OCI-LY3 (cell line): ENCODE measurements at regions not wholly inside any gene's neighbourhood (a gene's known extent, or its start where the extent isn't known, plus 50 kb on each side); places are given as distances from the start of the nearest gene placed in this dataset.

ENCODE experiments used
- H2AFZ ChIP-seq: fragments of 200-600, 300-600 bp; shearing (Covaris generic); 2 replicates; pipeline ENCODE4 v1.6.0; 2014; ENCODE audit warnings: antibody characterized with exemption, low read depth, low read length
- H3K27ac ChIP-seq: fragments of 200-600, 300-600 bp; sonication (generic); 2 replicates; pipeline ENCODE4 v1.5.1; 2014; ENCODE audit warnings: mild to moderate bottlenecking, low read length, moderate library complexity, mixed read lengths
- H3K27me3 ChIP-seq: fragments of 200-600, 300-600 bp; sonication (generic); 2 replicates; pipeline ENCODE4 v1.6.1; 2014; ENCODE audit warnings: low read depth, low read length, mixed read lengths
- H3K36me3 ChIP-seq: fragments of 200-600, 300-600 bp; sonication (generic); replicated peaks from 2 replicates; pipeline ENCODE3; 2014; ENCODE audit warnings: low read depth, low read length, mixed read lengths
- H3K4me1 ChIP-seq: fragments of 300-600, 200-600 bp; sonication (generic); 2 replicates; pipeline ENCODE4 v1.6.1; 2014; ENCODE audit warnings: low read length, mixed read lengths
- H3K4me2 ChIP-seq: fragments of 200-600, 300-600 bp; sonication (generic); 2 replicates; pipeline ENCODE4 v1.6.1; 2014; ENCODE audit warnings: low read length, mixed read lengths
- H3K4me3 ChIP-seq: fragments of 300-600, 200-600 bp; sonication (generic); 2 replicates; pipeline ENCODE4 v1.5.1; 2014; ENCODE audit warnings: antibody characterized with exemption, mild to moderate bottlenecking, low read length, moderate library complexity
- H3K79me2 ChIP-seq: fragments of 300-600, 200-600 bp; shearing (Covaris generic); 2 replicates; pipeline ENCODE4 v1.6.1; 2014; ENCODE audit warnings: mild to moderate bottlenecking, low read length, mixed read lengths
- H3K9ac ChIP-seq: fragments of 300-600, 200-600 bp; shearing (Covaris generic); 2 replicates; pipeline ENCODE4 v1.6.0; 2014; ENCODE audit warnings: mild to moderate bottlenecking, low read length, moderate library complexity
- H3K9me3 ChIP-seq: fragments of 200-600, 300-600 bp; shearing (Covaris generic); 2 replicates; pipeline ENCODE4 v1.6.1; 2014; ENCODE audit warnings: low read length, mixed read lengths; ENCODE audit not compliant: insufficient read depth
- H4K20me1 ChIP-seq: fragments of 200-600, 300-600 bp; sonication (generic); 2 replicates; pipeline ENCODE4 v1.6.1; 2016; ENCODE audit warnings: low read length, mixed read lengths; ENCODE audit not compliant: insufficient read depth
- EZH2phosphoT487 ChIP-seq: fragments of 200-600 bp; shearing (Covaris generic); IDR thresholded peaks from 2 replicates; pipeline ENCODE4 v1.6.1; 2018; ENCODE audit warnings: antibody characterized with exemption, mixed run types, low read depth
- TF ChIP-seq, protein P1 (sequence below): fragments of 200-600, 300-600 bp; sonication (generic); IDR thresholded peaks from 2 replicates; pipeline ENCODE4 v1.5.1; 2014; ENCODE audit warnings: antibody characterized with exemption, low read length, low read depth

DNA sequence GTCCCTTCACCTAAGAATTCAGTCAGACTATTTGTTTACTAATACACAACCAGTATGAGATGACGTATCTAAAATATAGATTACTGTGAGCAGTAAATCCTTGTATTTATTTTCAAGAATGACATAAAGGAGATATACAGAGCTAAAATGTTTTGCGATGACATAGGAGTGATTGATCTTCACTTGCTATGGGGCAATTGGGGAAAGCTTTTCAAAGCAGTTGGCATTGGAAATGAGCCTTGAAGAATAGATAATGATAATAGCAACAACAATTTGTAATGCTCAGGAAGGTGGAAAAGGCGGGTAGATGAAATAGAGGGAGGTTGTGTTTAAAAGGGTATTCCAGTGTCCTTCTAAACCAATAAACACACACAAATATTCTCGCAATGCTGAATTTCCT, 623.7 kb downstream of the CDH8 start:
- TF ChIP-seq EZH2phosphoT487, result no peak
- TF ChIP-seq, protein P1, sequence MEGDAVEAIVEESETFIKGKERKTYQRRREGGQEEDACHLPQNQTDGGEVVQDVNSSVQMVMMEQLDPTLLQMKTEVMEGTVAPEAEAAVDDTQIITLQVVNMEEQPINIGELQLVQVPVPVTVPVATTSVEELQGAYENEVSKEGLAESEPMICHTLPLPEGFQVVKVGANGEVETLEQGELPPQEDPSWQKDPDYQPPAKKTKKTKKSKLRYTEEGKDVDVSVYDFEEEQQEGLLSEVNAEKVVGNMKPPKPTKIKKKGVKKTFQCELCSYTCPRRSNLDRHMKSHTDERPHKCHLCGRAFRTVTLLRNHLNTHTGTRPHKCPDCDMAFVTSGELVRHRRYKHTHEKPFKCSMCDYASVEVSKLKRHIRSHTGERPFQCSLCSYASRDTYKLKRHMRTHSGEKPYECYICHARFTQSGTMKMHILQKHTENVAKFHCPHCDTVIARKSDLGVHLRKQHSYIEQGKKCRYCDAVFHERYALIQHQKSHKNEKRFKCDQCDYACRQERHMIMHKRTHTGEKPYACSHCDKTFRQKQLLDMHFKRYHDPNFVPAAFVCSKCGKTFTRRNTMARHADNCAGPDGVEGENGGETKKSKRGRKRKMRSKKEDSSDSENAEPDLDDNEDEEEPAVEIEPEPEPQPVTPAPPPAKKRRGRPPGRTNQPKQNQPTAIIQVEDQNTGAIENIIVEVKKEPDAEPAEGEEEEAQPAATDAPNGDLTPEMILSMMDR, result no peak
- Histone ChIP-seq H2AFZ (no peak overlapping the region), H3K4me3 (no peak overlapping the region), H3K79me2 (no peaks in the 10 kb centered on the region), H4K20me1 (no peaks in the 10 kb centered on the region), H3K9me3 (no peaks in the 10 kb centered on the region), H3K4me2 (no peak overlapping the region), H3K36me3 (no peaks in the 10 kb centered on the region), H3K4me1 (no peaks in the 10 kb centered on the region), H3K27me3 (no peaks in the 10 kb centered on the region), H3K9ac (no peak overlapping the region), H3K27ac (no peak overlapping the region)

DNA sequence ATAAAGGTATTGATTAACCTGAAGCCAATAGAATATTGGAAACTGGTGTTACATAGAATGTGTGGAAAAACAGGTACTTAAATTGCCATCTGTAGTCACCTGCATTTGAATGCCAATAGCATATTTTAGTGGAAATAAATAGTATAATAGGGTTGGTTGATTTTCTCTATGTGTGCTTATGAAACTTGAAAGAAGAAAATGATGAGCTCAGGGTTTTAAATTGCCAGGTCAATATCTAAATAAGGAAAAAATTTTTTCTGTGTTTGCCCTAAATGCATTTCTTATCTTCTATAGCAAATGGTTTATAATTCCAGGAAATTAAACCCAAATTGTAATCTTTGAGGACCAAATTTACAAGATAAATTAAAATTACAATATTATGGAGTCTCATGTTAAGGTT, 626.6 kb downstream of the CDH8 start:
- no peak overlapping the region for H3K9ac ChIP-seq
- no peak overlapping the region for H2AFZ ChIP-seq
- H3K4me2 ChIP-seq, result no peak overlapping the region
- no peaks in the 10 kb centered on the region for H3K27me3 ChIP-seq
- no peaks in the 10 kb centered on the region for H3K36me3 ChIP-seq
- H3K9me3 ChIP-seq, result no peaks in the 10 kb centered on the region
- no peak overlapping the region for H3K27ac ChIP-seq
- no peak overlapping the region for H3K4me3 ChIP-seq
- H4K20me1 ChIP-seq, result no peaks in the 10 kb centered on the region
- H3K4me1 ChIP-seq, result no peaks in the 10 kb centered on the region
- H3K79me2 ChIP-seq, result no peaks in the 10 kb centered on the region
- no peak for TF ChIP-seq EZH2phosphoT487
- TF ChIP-seq, protein P1, result no peak

DNA sequence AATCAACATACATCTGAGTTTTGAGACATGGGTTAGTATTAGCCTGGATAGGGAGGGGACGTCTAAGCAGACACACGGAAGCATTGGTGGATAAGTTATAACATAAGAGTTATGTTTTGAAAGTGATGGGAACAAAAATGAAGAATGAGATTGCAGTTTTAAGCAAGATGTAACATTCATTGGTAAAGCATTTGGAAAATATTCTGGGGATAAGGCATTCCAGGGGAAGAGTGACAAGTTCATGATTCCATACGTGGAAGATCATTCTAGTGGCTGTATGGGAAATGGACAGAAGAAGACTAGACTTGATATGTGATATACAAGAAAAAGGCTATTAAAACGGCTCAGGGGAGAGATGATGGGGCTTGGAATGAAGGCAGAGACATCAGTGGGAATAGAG, 632.9 kb downstream of the CDH8 start:
- Histone ChIP-seq H3K9me3 (no peaks in the 10 kb centered on the region), H3K4me2 (no peak overlapping the region)

DNA sequence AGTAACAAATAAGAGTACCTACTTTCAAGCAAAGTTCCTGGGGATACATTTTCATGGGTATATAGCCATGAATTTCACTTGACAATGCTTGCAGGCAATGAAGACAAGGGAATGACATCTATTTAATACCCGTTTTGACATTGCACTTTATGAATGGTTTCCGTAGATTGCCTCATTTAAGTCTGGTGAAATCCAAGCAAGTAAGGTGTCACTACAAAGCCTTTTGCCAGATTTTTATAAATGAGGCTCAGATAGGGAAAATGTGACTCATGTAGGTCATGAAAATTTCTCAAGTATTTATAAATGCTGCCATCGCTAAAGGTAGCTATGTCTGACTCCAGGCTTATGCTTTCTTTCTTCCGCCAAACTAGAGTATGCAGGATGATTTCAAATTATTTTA, 644.3 kb downstream of the CDH8 start:
- Histone ChIP-seq H3K9me3 (no peaks in the 10 kb centered on the region), H2AFZ (no peak overlapping the region)

More for the DNA sequence above, 632.9 kb downstream of the CDH8 start:
- Histone ChIP-seq H3K27ac (no peak overlapping the region), H3K36me3 (no peaks in the 10 kb centered on the region), H3K27me3 (no peaks in the 10 kb centered on the region), H3K4me1 (no peaks in the 10 kb centered on the region), H3K9ac (no peak overlapping the region), H4K20me1 (no peaks in the 10 kb centered on the region), H2AFZ (no peak overlapping the region), H3K4me3 (no peak overlapping the region), H3K79me2 (no peaks in the 10 kb centered on the region)
- no peak for TF ChIP-seq EZH2phosphoT487
- TF ChIP-seq, protein P1, result no peak

More for the DNA sequence above, 644.3 kb downstream of the CDH8 start:
- H3K9ac ChIP-seq, result no peak overlapping the region
- no peaks in the 10 kb centered on the region for H4K20me1 ChIP-seq
- no peak overlapping the region for H3K27ac ChIP-seq
- H3K4me3 ChIP-seq, result no peak overlapping the region
- H3K4me1 ChIP-seq, result no peaks in the 10 kb centered on the region
- TF ChIP-seq EZH2phosphoT487, result no peak
- TF ChIP-seq, protein P1, result no peak
- no peaks in the 10 kb centered on the region for H3K27me3 ChIP-seq
- no peak overlapping the region for H3K4me2 ChIP-seq
- H3K79me2 ChIP-seq, result no peaks in the 10 kb centered on the region
- H3K36me3 ChIP-seq, result no peaks in the 10 kb centered on the region
